Stimulated activated CD4-positive, alpha-beta T cell treated with anti-CD3 and anti-CD28 coated beads, TNF-alpha, amount 100 ng/mL, for 1 hour (primary cell): ENCODE measurements at regions not wholly inside any gene's neighbourhood (a gene's known extent, or its start where the extent isn't known, plus 50 kb on each side); places are given as distances from the start of the nearest gene placed in this dataset.
A peak's percentile ranks its signal among the peaks of the same experiment; 100 is the strongest.
"Not testable (repeated sequence)": the region's sequence is repeated elsewhere in the genome, so short reads cannot be mapped to it uniquely, and the experiment has no call there.

Experiments used
- DNase-seq, 3 donors: peaks; one replicate each; pipeline ENCODE4 v3.0.0-alpha.2; 2020; ENCODE audit warnings: low read depth in 3 of 3, low spot score in 1 of 3

DNA sequence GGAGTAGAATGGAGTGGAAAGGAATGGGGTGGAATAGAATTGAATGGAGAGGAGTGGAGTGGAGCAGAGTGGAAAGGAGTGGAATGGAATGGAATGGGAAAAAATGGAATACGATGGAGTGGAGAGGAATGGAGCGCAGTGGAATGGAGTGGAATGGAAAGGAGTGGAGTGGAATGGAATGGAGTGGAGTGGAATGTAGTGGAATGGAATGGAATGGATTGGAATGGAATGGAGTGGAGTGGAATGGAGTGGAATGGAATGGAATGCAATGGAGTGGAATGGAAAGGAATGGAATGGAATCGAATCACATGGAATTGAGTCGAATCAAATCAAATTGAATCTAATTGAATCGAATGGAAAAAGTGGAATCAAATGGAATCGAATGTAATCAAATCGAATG lies 1016.1 kb downstream of the CDY1 start:
- DNase-seq = no peak

DNA sequence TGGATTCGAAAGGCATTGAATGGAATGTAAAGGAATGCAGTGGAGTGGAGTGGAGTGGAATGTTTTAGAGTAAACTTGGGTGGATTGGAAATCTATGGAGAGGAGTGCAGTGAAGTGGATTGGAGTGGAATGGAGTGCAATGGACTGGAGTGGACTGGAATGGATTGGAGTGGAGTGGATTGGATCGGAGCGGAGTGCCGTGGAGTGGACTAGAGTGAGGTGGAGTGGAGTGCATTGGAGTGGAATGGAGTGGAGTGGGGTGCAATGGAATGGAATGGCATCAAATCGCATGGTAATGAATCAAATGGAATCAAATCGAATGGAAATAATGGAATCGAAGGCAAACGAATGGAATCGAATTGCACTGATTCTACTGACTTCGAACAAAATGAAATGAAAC lies 1023.9 kb downstream of the CDY1 start:
- DNase-seq = not testable (repeated sequence)

DNA sequence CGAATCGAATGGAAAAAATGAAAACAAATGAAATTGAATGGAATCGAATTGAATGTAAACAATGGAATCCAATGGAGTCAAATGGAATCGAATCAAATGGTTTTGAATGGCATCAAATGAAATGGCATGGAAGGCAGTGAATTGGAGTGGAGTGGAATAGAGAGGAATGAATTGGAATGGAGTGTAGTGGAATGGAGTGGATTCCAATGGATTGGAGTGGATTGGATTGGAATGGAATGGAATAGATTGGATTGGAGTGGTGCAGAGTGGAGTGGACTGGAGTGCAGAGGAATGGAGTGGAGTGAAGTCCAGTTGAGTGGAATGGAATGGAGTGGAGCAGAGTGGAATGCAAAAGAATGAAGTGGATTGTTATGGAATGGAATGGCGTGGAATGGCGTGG lies 1026.3 kb downstream of the CDY1 start:
- DNase-seq = not testable (repeated sequence)

DNA sequence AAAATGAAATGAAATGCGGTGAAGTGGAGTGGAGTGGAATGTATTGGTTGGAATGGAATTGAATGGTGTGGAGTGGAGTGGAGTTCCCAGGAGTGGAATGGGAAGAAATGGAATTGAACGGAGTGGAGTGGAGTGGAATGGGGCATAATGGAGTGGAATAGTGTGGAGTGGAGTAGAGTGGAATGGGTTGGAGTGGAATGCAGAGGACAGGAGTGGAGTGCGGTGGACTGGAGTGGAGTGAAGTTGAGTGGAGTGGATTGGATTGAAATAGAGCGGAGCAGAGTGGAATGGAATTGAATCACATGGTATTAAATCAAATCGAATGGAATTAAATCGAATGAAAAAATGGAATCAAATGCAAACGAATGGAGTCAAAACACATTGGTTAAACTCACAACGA lies 1042.3 kb downstream of the CDY1 start:
- DNase-seq = not testable (repeated sequence)

DNA sequence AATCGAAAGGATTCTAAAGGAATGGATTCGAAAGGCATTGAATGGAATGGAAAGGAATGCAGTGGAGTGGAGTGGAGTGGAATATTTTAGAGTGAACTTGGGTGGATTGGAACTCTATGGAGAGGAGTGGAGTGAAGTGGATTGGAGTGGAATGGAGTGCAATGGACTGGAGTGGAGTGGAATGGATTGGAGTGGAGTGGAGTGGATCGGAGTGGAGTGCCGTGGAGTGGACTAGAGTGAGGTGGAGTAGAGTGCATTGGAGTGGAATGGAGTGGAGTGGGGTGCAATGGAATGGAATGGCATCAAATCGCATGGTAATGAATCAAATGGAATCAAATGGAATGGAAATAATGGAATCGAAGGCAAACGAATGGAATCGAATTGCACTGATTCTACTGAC lies 1044.8 kb downstream of the CDY1 start:
- DNase-seq = not testable (repeated sequence)

DNA sequence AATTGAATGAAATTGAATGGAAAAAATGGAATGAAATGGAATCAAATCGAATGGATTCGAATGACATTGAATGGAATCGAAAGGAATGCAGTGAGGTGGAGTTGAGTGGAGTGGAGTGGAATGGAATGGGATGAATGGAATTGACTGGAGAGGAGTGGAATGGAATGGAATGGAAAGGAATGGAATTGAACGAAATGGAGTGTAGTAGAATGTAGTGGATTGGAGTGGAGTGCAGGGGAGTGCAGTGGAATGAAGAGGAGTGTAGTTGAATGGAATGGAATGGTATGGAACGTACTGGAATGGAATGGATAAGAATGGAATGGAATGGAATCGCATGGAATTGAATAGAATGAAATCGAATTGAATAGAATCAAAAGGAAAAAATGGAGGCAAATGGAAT lies 1047.3 kb downstream of the CDY1 start:
- DNase-seq = not testable (repeated sequence)

DNA sequence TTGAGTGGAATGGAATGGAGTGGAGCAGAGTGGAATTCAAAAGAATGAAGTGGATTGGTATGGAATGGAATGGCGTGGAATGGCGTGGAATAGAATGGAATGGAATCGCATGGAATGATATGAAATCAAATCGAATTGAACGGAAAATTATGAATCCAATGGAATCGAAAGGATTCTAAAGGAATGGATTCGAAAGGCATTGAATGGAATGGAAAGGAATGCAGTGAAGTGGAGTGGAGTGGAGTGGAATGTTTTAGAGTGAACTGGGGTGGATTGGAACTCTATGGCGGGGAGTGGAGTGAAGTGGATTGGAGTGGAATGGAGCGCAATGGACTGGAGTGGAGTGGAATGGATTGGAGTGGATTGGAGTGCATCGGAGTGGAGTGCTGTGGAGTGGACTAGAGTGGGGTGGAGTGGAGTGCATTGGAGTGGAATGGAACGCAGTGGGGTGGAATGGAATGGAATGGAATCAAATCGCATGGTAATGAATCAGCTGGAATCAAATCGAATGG lies 1048.5 kb downstream of the CDY1 start:
- peak in 1 of 3 donors; percentile 2 for DNase-seq

DNA sequence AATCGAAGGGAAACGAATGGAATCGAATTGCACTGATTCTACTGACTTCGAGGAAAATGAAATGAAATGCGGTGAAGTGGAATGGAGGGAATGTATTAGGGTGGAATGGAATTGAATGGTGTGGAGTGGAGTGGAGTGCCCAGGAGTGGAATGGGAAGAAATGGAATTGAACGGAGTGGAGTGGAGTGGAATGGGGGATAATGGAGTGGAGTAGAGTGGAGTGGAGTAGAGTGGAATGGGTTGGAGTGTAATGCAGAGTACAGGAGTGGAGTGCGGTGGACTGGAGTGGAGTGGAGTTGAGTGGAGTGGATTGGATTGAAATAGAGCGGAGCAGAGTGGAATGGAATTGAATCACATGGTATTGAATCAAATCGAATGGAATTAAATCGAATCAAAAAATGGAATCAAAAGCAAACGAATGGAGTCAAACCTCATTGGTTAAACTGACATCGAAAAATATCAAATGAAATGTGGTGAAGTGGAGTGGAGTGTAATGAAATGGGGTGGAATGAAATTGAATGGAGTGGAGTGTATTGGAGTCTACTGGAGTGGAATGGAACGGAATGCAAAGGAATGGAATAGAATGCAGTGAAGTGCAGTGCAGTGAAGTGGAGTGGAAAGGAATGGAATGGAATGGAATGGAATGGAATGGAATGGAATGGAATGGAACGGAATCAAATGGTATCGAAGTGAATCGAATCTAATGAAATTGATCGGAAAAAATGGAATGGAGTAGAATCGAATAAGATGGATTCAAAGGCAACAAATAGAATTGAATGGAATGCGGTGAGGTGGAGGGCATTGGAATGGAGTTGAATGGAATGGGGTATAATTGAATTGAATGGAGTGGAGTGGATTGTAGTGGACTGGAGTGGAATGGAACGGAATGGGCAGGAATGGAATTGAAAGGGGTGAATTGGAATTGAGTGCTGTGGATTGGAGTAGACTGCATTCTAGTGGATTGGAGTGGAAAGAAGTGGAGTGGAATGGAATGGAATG lies 1049.3 kb downstream of the CDY1 start:
- DNase-seq = peak in 2 of 3 donors; percentile 4 to 16
